HUES64 (cell line): ENCODE measurements at regions not wholly inside any gene's neighbourhood (a gene's known extent, or its start where the extent isn't known, plus 50 kb on each side); places are given as distances from the start of the nearest gene placed in this dataset.

ENCODE experiments used
- H3K27ac ChIP-seq: 2 replicates; pipeline ENCODE4 v1.7.0; 2013; ENCODE audit warnings: low read depth, low read length, inconsistent platforms
- H3K27me3 ChIP-seq: 2 replicates; pipeline ENCODE4 v1.6.1; 2013; ENCODE audit warnings: mild to moderate bottlenecking, low read length; ENCODE audit not compliant: insufficient read depth
- H3K36me3 ChIP-seq: 2 replicates; pipeline ENCODE4 v1.6.1; 2013; ENCODE audit warnings: mild to moderate bottlenecking, low read length; ENCODE audit not compliant: insufficient read depth
- H3K4me1 ChIP-seq: 2 replicates; pipeline ENCODE4 v1.6.1; 2013; ENCODE audit warnings: mild to moderate bottlenecking, low read length, moderate library complexity; ENCODE audit not compliant: insufficient read depth
- H3K4me3 ChIP-seq: 2 replicates; pipeline ENCODE4 v1.5.1; 2013; ENCODE audit warnings: mild to moderate bottlenecking, low read length, moderate library complexity
- H3K9ac ChIP-seq: 2 replicates; pipeline ENCODE4 v1.6.1; 2013; ENCODE audit warnings: mild to moderate bottlenecking, low read depth, low read length
- H3K9me3 ChIP-seq: 2 replicates; pipeline ENCODE4 v1.6.1; 2013; ENCODE audit warnings: low read depth, low read length; ENCODE audit not compliant: insufficient read depth
- WGBS: fragments of 150-250, 120-280 bp; methylation state at CpG from one replicate; pipeline ENCODE4 v1.1.7; 2013; ENCODE audit warnings: missing lambda C conversion rate; 5-methylcytosine and 5-hydroxymethylcytosine counted together

DNA sequence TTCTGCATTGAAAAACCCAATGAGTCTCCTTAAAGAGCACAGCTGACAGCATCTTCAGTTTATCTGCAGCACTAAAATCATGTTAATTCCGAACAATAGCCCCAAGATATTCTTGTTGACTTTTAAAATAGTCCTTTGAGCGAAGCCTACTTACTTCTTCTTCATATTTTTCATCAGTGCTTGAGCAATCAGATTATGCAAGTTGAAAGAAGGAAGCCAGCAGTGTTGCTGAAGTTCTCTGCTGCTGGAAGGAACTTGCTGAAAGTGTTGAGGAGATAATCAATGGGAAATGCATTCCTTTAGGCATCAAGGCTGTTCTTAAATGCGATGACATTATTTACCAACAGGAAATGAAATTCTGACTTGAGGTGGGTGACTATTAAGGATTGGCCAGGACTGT lies 105.9 kb upstream of the SNTG2 start:
- H3K36me3 ChIP-seq, result no peaks in the 10 kb centered on the region
- H3K9me3 ChIP-seq, result no peaks in the 10 kb centered on the region
- no peak overlapping the region for H3K27ac ChIP-seq
- no peak overlapping the region for H3K4me3 ChIP-seq
- H3K4me1 ChIP-seq, result no peaks in the 10 kb centered on the region
- no peak overlapping the region for H3K9ac ChIP-seq
- H3K27me3 ChIP-seq, result no peaks in the 10 kb centered on the region
- 80% methylated on average over 3 of the region's 3 CpGs for WGBS

DNA sequence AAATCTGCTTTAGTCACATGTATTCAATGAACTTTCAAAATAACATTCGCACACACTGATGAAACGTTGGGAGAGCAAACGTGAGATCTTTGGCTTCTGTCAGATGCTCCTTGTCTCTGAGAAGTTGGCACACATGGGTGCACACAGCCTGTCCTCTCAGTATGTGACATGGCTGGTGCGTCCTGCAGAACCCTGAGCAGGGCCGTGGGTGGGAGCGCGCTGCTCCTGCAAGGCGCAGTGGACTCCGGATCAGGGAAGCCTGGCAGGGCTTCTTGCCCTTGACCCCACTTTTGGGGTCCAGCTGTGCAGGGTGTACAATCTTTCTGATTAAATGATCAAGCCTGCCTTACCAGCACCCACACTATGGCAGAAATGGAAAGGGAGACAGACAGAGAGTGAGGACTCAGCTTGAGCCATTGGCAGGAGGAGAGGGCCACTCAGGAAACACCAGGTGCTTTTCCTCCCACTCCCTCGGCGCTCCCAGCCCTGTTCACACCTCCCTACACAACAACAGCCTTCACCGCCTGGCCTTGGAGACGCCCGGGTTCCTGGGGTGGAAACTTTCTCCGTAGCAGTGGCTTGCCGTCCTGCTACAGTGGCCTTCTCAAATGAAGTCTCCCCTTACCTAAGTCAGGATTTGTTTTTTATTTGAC lies 108.4 kb upstream of the SNTG2 start:
- Histone ChIP-seq H3K4me1 (no peaks in the 10 kb centered on the region), H3K9ac (no peak overlapping the region), H3K36me3 (no peaks in the 10 kb centered on the region), H3K9me3 (no peaks in the 10 kb centered on the region), H3K27ac (no peak overlapping the region), H3K27me3 (no peaks in the 10 kb centered on the region), H3K4me3 (no peak overlapping the region)
- WGBS, result 87% methylated on average over 16 of the region's 16 CpGs

DNA sequence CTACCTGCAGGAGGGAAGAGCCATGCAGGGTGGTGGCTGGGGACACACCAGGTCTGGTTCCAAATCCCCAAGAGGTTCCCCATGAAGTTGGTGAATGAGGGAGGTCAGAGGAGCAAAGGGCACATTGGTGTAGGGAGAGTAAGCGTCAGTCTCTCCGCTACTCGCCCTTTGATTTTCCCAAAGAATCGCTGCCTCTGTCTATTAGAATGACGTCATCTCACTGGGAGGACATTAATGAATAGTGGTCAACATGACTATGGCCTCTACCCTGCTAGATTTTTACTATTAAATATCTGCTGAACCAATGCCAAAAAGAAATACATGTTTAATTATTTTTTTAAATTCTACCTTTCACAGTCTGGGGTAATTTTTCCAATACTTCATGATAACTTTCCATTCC lies 109.6 kb upstream of the SNTG2 start:
- no peak overlapping the region for H3K27ac ChIP-seq
- WGBS, result 95% methylated on average over 5 of the region's 5 CpGs
- H3K27me3 ChIP-seq, result no peaks in the 10 kb centered on the region
- H3K36me3 ChIP-seq, result no peaks in the 10 kb centered on the region
- H3K4me1 ChIP-seq, result no peaks in the 10 kb centered on the region
- H3K4me3 ChIP-seq, result no peak overlapping the region
- no peaks in the 10 kb centered on the region for H3K9me3 ChIP-seq
- H3K9ac ChIP-seq, result no peak overlapping the region

DNA sequence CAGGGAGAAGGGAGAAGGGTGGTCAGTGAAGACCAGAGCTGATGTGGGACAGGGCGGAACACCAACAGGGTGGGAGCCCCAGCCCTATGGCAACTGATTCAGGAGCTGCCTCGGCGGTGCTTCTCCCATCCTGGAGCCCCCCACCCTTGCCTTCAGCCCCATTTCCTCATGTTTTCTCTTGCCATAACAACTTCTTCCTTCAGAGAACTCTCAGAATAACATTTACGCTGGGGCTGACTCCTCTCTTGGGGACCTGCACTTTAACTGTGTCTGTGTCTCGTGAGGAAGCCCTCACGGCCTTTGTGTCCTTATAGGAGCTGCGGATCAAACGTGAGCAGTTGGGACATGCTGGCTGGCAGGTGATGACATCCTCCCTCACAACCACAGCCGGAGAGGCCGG lies 116.4 kb upstream of the SNTG2 start:
- H3K27ac ChIP-seq, result no peak overlapping the region
- H3K9ac ChIP-seq, result no peak overlapping the region
- no peak overlapping the region for H3K4me3 ChIP-seq
- H3K36me3 ChIP-seq, result no peaks in the 10 kb centered on the region
- H3K27me3 ChIP-seq, result 0 out of 2 replicates have a peak, but pooled peaks cover 1% of the 10 kb centered on the region
- H3K4me1 ChIP-seq, result peaks cover 11% of the 10 kb centered on the region; the same call in 1 of the 2 replicates
- no peaks in the 10 kb centered on the region for H3K9me3 ChIP-seq
- 92% methylated on average over 10 of the region's 10 CpGs for WGBS

DNA sequence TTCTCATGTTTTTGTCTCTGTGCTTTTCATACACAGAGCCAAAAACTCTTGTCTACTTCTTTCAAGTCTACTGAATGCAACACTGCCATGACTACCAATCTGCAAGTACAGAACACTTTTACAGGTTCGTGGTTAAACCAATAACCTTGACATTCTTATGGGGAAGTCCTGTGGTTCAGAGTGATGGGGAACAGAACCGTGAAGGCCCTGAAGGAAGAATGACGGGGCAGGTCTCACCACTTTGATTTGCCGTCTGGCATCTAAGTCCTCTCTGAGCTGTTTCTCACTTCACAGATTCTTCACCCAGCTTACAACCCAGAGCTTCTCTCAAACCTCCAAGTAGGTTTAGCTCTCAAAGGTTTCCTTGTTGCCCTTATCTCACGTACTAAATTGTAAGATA lies 117.5 kb upstream of the SNTG2 start:
- Histone ChIP-seq H3K9ac (no peak overlapping the region), H3K9me3 (no peaks in the 10 kb centered on the region), H3K4me1 (peaks cover 11% of the 10 kb centered on the region; the same call in 1 of the 2 replicates), H3K27ac (no peak overlapping the region), H3K27me3 (0 out of 2 replicates have a peak, but pooled peaks cover 4% of the 10 kb centered on the region), H3K4me3 (no peak overlapping the region), H3K36me3 (no peaks in the 10 kb centered on the region)
- WGBS, result 94% methylated on average over 4 of the region's 5 CpGs

DNA sequence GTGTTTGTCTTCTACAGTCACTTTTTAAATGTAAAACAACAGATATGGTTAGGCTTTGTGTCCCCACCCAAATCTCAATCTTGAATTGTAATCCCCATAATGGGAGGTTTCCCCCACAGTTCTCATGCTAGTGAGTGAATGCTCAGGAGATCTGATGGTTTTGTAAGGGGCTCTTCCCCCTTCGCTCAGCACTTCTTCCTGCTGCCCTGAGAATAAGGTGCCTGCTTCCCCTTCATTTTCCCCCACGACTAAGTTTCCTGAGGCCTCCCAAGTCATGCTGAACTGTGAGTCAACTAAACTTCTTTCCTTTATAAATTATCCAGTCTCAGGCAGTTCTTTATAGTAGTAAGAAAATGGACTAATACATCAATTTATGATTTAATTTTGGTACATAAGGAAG lies 118.0 kb upstream of the SNTG2 start:
- Histone ChIP-seq H3K9ac (no peak overlapping the region), H3K27me3 (0 out of 2 replicates have a peak, but pooled peaks cover 4% of the 10 kb centered on the region), H3K9me3 (no peaks in the 10 kb centered on the region), H3K4me1 (peaks cover 11% of the 10 kb centered on the region; the same call in 1 of the 2 replicates), H3K4me3 (no peak overlapping the region), H3K36me3 (no peaks in the 10 kb centered on the region), H3K27ac (no peak overlapping the region)
- 85% methylated on average over 2 of the region's 2 CpGs for WGBS

DNA sequence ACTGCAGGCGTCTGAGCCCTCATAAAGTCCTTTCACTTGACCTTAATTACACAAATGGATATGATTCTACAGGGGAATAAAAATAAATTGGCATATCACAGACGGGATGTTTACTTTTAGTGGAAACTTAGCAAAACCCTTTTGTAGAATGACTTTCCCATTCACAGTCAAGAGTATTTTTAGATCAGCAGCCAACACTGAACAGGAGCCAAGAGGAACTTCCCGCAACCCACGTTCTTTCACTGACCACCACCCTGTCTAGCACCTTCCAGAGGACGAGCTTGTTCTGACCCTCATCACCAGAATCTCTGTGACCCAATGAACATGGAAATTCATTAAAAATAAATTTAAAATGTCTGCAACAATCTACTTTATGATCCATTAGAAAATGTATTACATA lies 119.0 kb upstream of the SNTG2 start:
- Histone ChIP-seq H3K4me1 (peaks cover 11% of the 10 kb centered on the region; the same call in 1 of the 2 replicates), H3K36me3 (no peaks in the 10 kb centered on the region), H3K27ac (no peak overlapping the region), H3K9me3 (no peaks in the 10 kb centered on the region), H3K4me3 (no peak overlapping the region), H3K9ac (no peak overlapping the region), H3K27me3 (0 out of 2 replicates have a peak, but pooled peaks cover 4% of the 10 kb centered on the region)
- WGBS, result 81% methylated on average over 5 of the region's 5 CpGs

DNA sequence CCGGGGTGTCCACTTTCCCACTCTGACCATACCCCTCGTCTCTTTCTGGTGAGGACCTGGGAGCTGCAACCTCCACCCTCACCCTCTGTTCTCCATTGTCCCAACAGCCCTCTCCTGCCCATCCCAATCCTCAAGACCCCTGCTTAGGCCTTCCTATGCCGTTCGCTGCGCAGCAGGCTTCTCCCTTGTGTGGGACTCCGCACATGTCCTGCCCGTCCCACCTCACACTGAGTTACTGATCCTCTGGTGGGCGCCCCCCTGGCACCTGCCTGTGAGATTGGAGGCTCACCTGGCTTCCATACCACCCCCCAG lies 119.5 kb upstream of the SNTG2 start:
- H3K27ac ChIP-seq, result no peak overlapping the region
- no peak overlapping the region for H3K4me3 ChIP-seq
- no peak overlapping the region for H3K9ac ChIP-seq
- no peaks in the 10 kb centered on the region for H3K36me3 ChIP-seq
- 0 out of 2 replicates have a peak, but pooled peaks cover 4% of the 10 kb centered on the region for H3K27me3 ChIP-seq
- WGBS, result 88% methylated on average over 8 of the region's 8 CpGs
- peaks cover 11% of the 10 kb centered on the region; the same call in 1 of the 2 replicates for H3K4me1 ChIP-seq
- H3K9me3 ChIP-seq, result no peaks in the 10 kb centered on the region

DNA sequence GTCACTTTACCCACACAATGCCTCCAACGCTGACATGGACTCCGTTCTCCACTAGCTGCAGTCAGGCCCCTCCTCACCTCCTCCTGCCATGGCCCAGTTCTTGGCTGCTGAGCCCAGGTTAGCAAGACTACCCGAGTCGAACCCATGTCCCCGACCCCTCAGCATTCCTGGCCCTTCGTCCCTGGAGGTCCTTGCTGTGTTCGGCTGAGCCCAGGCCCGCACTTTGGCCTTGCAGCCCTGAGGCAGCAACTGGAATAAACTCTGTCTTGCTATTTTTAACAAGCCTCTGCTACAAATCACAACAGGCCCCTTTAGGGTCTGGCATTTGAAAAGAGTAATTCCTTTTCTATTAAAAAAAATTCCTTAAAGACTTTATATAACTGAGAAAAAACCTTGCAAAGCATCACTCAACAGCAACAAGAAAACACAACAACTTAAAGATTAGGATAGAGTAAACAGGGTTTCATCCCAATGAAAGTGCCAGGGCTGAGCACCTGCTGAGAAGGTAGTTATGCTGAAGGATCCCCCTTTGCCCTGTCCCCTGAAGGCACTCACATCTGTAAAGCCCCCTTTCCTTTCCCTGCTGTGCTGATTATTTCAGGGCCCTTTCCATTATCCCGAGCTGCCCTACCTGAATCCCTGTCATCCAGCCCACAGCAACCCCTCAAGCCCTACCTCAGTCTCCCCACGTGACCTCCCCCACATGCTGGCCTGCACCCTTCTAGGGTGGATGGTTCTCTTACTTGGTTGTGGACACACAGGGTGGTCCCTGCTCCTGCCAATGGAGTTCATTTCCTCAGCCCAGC lies 120.0 kb upstream of the SNTG2 start:
- Histone ChIP-seq H3K27me3 (0 out of 2 replicates have a peak, but pooled peaks cover 4% of the 10 kb centered on the region), H3K9me3 (no peaks in the 10 kb centered on the region), H3K27ac (no peak overlapping the region), H3K9ac (no peak overlapping the region), H3K4me3 (no peak overlapping the region), H3K4me1 (peaks cover 11% of the 10 kb centered on the region; the same call in 1 of the 2 replicates), H3K36me3 (no peaks in the 10 kb centered on the region)
- 54% methylated on average over 10 of the region's 10 CpGs for WGBS

DNA sequence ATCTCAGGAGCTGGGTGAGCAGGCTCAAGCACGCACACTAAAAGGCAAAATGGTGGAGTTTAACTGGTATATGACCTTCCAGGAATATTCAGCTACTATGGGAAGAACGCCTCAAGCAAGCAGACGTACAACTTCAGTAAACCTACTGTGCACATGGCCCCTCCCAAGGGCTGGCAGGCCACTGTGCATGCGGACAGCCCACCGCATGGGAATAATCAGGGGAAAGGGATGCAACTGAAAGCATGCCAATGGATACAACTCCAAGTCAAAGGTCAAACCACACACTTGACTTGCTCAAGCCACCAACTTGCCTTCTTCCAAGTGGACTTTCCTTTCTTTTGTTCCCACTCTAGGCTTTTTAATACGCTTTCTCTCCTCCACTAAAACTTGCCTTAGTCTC lies 121.6 kb upstream of the SNTG2 start:
- no peak overlapping the region for H3K27ac ChIP-seq
- no peak overlapping the region for H3K9ac ChIP-seq
- H3K9me3 ChIP-seq, result no peaks in the 10 kb centered on the region
- peaks cover 11% of the 10 kb centered on the region; the same call in 1 of the 2 replicates for H3K4me1 ChIP-seq
- no peak overlapping the region for H3K4me3 ChIP-seq
- 0 out of 2 replicates have a peak, but pooled peaks cover 4% of the 10 kb centered on the region for H3K27me3 ChIP-seq
- no peaks in the 10 kb centered on the region for H3K36me3 ChIP-seq
- WGBS, result 98% methylated on average over 6 of the region's 6 CpGs

DNA sequence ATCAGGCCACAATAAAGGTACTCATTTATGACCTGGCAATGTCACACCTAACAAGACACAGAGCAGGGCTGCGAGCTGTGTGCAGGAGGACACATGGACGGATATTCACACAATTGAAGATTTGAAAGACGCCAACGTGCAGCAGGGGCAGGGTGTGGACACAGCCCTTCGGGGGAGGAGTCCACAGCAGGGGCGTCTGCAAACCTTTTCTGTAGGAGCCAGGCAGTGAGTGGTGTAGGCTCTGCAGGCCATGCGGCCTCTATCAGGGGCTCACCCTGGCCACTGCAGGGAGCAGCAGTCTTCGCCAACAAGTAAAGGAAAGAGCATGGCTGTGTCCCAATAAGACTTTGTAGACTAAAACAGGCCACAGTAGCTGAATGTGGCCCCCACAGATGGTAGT lies 125.7 kb upstream of the SNTG2 start:
- WGBS, result 75% methylated on average over 8 of the region's 8 CpGs
- Histone ChIP-seq H3K4me1 (peaks cover 2% of the 10 kb centered on the region; the same call in 1 of the 2 replicates), H3K9me3 (no peaks in the 10 kb centered on the region), H3K36me3 (no peaks in the 10 kb centered on the region), H3K4me3 (no peak overlapping the region), H3K9ac (no peak overlapping the region), H3K27me3 (0 out of 2 replicates have a peak, but pooled peaks cover 4% of the 10 kb centered on the region), H3K27ac (no peak overlapping the region)
